HG02981 (cell line): ENCODE measurements at regions not wholly inside any gene's neighbourhood (a gene's known extent, or its start where the extent isn't known, plus 50 kb on each side); places are given as distances from the start of the nearest gene placed in this dataset.
"Not testable (repeated sequence)": the region's sequence is repeated elsewhere in the genome, so short reads cannot be mapped to it uniquely, and the experiment has no call there.

Source experiments
- ATAC-seq: cut with Tn5 transposase; IDR thresholded peaks from one replicate; pipeline ENCODE4 v1.9.1; 2021; ENCODE audit warnings: mild to moderate bottlenecking, moderate library complexity; ENCODE audit not compliant: unreplicated experiment

DNA sequence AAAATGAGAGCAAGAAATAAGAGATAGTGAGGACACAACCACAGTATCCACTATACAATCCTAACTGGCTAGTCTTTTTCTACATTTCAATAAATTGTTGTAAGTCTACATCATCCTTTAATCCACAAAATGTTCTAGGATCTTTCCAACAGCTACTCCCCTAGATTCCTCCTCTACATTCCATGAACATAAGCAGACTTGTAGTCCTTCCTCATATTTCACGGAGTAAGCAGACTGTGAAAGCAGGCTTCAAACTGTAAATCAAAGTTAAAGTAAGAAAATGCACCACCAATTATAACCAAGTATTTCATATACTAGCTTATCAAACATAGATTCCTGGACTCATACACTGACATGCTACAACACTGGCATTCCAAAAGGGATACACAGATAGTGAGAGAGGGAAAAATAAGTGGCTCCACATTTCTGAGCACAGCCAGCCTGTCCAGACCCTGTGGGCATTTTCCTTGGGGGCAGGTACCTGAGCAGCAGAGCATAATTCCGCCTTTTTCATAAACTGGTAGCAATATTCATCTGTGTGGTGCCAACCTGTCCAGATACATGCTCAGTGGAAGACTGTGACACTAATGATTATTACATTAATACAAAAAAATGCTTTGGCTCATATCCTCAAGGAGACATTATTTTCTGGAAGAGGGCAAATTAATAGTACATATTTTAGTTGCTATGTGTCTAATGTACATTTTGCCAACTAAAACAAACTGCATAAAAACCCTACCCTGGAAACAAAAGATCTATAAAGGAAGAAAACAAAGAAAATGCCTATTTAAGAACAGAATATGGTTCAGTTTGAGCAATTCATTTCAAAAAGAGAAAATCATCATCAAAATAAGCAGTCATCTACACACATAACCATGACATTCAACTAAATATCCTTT, 113.3 kb upstream of the FSCB start:
- ATAC-seq, result no peak

DNA sequence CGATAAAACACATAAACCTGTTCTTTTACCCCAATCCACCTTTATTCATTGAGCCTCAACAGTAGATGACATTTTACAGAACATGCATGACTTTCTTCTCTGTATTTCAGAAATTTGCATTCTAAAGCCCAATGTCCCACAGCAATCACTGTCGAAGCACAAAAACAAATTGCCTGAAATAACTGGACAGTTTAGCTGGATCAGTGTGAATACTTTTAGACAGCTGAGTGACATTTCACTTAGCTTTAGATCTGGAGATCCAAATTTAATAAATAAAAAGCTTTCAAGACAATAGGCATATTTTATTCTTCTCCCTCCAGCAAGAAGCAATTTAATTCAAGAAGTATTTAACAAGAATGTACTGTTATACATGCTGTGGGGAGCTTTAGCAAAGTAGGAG, 109.1 kb upstream of the FSCB start:
- ATAC-seq, result no peak

- ATAC-seq, result no peak
Measured at GRCh38 chr14:44613061-44613712, 106.1 kb upstream of the FSCB start.

- ATAC-seq, result no peak
Measured at GRCh38 chr14:44612002-44612401, 104.9 kb upstream of the FSCB start.

DNA sequence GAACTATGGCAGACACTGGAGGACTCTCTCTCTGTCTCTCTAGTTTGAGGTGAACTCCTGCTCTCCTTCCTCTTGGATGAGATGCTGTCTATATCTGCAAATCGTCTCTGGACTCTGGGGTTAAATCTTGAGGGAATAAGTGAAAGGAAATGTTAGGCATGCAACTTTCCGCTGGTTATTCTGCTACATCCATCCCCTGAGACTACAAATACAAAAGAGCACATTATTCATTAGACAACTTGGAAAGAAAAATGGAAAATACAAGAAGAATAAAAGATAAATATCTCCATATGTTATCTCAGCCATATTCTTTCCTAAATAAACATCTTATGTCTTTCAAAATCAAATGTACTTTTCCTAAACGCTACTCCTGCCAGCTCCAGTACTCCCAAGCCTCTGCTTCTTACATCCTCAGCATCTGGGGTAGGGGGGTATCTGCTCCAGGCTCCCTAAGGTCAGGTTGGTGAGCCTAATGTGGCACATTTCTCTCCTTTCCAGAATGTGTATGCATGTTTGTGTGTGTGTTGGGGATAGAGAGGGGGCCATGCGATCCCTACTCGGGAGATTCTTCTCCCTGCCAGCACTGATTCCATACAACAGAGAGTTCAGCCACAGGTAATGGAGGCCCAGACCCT, 102.9 kb upstream of the FSCB start:
- ATAC-seq, result no peak

DNA sequence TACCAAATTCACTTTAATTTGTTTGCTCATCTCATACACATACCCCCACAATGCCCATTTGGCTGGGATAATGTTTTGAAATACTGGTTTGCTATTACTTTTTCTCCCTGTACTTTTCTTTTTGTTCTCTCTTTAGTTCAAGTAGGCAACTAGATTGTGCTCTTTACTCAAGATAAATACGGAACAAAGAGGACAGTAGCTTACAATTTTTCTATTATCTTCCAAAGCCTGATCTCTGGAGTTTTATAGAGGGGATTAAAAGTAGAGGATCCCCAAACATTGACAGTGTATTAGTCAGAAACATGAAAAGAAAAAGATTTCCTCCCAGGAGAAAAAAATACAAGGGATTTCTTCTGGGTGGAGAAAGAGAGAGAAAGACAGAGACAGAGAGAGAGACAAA, 102.1 kb upstream of the FSCB start:
- no peak for ATAC-seq

GRCh38 chr14:44607701-44608100, 100.6 kb upstream of the FSCB start:
- ATAC-seq, result no peak

DNA sequence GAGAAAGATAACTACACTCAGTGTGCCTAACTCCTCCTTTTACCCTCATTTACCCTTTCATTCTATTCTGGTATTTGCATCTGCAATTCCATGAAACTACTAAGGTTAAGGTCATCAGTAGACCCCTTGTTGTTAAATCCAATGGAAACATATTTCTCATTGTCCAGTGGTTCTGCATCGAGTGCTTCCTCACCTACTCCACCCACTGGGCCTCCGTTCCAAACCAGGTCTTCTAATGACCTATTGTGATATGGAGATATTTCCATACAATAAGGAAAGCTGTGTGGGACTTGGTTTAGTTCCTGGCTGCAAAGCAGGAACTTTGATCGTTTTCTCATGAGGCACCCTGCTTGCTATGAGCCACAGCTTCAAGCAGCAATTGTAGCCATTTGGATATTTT, 99.5 kb upstream of the FSCB start:
- no peak for ATAC-seq

DNA sequence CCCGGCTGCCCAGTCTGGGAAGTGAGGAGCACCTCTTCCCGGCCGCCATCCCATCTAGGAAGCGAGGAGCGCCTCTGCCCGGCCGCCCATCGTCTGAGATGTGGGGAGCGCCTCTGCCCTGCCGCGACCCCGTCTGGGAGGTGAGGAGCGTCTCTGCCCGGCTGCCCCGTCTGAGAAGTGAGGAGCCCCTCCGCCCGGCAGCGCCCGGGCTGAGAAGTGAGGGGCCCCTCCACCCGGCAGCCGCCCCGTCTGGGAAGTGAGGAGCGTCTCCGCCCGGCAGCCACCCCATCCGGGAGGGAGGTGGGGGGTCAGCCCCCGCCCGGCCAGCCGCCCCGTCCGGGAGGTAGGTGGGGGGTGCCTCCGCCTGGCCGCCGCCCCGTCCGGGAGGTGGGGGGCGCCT, 94.2 kb upstream of the FSCB start:
- not testable (repeated sequence) for ATAC-seq

GRCh38 chr14:44589180-44589579, 82.1 kb upstream of the FSCB start:
- ATAC-seq, result no peak

GRCh38 chr14:44586910-44587309, 79.8 kb upstream of the FSCB start:
- no peak for ATAC-seq

GRCh38 chr14:44576356-44576755, 69.3 kb upstream of the FSCB start:
- no peak for ATAC-seq

- no peak for ATAC-seq
Measured at GRCh38 chr14:44567997-44568396, 60.9 kb upstream of the FSCB start.

DNA sequence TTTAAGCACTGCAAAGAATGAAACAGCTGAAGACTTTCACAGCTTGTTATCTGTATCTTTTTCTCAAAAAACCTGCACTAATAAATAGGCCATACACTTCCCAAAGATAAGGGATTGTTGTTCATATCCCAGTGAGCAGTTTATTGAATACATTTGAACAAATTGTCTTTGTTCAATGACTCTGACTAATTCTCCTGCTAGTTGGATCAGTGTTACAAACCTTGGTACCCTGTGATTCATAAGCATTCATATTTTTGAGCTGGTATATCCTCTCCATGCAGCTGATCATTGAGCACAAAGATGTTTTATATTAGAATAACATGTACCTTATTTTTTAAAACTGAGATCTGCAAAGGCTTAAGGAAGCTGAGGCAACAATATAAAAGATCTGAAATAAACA, 58.9 kb upstream of the FSCB start:
- no peak for ATAC-seq

- no peak for ATAC-seq
Measured at GRCh38 chr14:44564908-44565307, 57.8 kb upstream of the FSCB start.
